ENCODE measurements at regions not wholly inside any gene's neighbourhood (a gene's known extent, or its start where the extent isn't known, plus 50 kb on each side); places are given as distances from the start of the nearest gene placed in this dataset.

- DNase-seq: no peak
Observed at GRCh38 chr3:106642161-106642560, 735.1 kb upstream of the CCDC54 start.

DNA sequence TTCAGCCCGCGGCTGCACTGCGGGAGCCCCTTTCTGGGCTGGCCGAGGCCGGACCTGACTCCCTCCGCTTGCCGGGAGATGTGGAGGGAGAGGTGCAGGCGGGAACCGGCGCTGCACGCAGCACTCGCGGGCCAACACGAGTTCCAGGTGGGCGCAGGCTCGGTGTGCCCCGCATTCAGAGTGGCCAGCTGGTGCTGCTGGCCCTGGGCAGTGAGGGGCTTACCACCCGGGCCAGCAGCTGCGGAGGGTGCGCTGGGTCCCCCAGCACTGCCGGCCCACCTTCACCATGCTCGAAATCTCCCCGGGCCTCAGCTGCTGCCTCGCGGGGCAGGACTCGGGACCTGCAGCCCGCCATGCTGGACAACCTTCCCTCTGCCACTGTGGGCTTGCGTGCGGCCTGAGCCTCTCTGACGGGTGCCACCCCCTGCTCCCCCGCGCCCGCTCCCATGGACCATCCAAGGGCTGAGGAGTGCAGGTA is 733.5 kb upstream of the CCDC54 start:
- DNase-seq: no peak

- DNase-seq: no peak
Observed at GRCh38 chr3:106673926-106674569, 703.2 kb upstream of the CCDC54 start.

DNA sequence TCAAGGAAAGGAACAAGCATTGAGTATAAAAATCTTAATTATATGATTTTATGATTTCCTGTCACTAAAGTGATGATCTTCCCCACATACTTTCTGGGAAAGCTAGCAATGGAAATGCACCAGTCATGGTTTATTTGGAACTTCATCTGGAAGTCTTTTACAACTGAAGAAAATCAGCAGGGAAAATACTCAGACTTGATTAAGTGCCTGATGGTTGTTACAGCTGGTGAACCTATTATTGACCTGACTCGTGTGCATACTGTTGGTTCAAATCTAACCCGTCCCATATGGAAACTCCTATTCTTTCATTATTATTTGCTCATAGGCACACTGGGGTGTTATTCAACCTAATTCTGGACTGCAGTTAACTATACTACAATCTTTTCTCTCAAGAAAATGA is 701.8 kb upstream of the CCDC54 start:
- no peak for DNase-seq

GRCh38 chr3:106678657-106679390 is 698.4 kb upstream of the CCDC54 start:
- no peak for DNase-seq

DNA sequence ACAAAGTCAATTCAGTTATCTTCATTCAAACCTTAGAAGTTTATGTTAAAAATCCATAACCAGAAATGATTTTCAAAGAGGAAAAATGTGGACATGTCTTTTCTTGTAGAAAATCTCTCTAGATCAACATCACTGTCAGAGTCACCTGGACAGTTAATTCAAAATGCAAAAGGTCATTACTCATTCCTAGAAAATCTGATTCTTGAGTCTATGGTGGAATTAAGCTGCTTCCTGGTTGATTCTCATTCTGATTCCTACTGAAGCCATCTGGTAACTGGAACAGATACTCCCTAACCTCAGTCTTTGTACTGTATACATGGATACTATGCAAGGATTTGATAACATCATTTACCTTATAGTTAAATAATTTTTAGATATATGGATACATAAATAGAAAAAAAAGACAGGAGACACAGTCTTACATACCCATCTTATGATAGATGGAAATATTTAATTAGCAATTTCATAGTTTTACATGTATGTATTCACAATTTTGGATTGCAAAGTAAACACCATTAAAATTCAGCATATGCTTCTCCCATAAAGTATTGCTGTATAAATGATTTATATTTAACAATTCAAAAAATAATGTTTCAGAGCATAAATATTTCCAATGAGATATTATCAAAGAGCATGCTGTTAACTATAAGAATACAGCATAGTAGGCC is 693.2 kb upstream of the CCDC54 start:
- no peak for DNase-seq

DNA sequence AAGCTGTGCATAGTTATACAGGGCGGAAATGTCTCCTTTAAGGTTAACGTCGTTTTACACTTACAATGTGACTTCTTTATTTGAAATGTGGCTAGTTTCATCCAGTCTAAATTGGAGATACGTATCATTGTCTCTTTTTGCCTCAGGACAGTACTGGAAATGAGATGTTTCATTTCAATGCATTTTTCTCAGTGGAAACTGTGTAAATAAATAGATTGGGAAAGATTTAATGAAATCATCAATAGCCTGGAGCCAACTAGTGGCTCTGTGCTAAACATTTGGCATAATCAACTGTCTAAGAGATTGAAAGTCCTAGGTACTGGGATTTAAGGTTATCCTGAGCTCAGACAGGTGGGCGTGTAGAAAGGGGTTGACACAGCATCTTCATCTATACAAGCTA is 691.5 kb upstream of the CCDC54 start:
- DNase-seq: no peak

DNA sequence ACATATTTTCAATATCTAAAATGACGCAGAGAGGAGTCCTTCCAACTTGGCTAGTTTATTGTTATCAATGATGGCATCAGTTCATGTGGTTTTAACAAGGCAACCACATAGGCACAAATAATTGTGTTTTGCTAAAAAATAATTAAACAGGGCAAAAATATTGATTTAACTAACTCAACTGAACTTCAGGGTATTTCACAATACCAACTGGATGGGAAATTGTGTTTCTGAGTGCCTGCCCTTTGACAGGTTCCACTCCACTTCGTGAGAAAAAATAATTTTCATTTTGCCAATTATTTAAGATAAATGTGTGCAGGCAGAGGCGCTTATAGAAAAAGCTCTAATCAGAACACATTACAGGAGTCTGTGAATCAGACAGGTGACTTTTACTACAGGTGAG is 689.3 kb upstream of the CCDC54 start:
- DNase-seq: no peak

- no peak for DNase-seq
Observed at GRCh38 chr3:106688464-106688863, 688.8 kb upstream of the CCDC54 start.

DNA sequence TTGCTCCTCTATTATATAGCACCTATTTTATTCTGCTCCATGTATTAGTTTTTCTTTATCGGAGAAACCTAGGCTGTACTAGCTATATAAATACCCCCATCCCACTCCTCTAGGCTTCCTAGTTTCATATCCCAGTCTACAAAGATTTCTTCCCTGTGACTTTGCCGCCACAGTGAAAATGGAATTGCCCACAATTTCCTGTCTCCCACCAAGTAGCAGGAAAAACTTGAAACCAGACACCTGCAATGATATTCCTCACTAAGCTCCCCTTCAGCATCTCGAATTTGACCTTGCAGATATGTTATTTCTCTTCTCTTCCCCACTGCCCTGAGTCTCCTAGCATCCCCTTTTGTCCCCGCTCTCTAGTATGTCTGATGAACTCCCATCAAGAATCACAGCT is 685.8 kb upstream of the CCDC54 start:
- no peak for DNase-seq

- no peak for DNase-seq
Observed at GRCh38 chr3:106692624-106693023, 684.6 kb upstream of the CCDC54 start.

DNA sequence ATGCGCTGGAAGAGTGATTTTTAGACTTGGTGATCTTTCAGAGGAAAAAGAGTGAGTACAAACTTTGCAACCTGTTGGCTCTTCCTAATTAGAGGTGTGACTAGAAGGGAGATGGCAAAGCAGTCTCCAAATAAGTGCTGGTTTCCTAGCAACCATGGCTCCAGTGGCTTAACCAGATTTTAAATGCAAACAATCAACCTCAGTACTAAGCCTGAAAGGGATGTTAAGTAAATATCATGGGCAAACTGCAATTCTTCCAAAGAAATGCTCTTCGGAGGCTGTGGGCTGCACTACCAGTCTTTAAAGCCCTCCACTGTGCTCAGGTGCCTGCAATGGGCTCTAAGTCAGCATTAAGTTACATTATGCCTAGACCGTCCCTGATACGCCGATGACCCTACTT is 678.1 kb upstream of the CCDC54 start:
- no peak for DNase-seq

GRCh38 chr3:106700981-106701380 is 676.3 kb upstream of the CCDC54 start:
- DNase-seq: no peak

- DNase-seq: no peak
Observed at GRCh38 chr3:106703524-106703923, 673.7 kb upstream of the CCDC54 start.

- no peak for DNase-seq
Observed at GRCh38 chr3:106707347-106707746, 669.9 kb upstream of the CCDC54 start.

DNA sequence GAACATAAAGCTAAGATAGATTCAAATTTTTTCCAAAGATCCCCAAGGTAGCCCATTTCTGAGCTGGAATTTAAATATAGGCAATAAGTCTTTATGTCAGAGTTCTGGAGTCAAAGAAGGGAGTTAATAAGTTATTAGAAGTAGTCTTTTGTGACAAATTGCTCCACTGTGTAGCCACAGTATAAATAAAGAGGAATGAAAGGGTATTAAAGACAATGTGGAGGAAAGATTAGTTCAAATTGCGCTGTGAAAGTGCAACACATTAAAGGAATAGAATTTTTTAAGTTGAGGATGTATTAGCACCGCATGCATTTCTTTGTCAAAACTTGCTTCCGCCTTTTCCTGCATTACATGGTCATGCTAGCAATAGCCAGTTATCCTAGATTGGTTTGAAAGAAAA is 666.6 kb upstream of the CCDC54 start:
- DNase-seq: no peak

DNA sequence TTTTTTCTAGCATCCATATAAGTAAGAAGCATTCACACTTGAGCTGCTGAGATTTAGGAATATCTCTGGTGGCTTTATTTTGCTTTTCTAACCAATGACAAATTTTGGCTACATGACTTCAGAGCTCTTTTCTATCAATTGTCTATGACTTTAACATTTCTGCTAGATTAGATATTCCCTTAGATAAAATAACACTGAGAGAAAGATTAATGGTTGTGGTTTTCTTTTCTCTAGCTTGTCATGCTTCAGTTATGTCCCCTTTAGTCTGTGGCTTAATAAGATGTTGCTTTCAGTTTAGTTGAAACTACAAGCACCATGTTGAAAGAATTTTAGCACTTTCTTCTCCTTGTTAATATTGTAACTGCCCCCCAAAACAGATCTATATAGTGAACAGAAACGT is 665.6 kb upstream of the CCDC54 start:
- DNase-seq: no peak

DNA sequence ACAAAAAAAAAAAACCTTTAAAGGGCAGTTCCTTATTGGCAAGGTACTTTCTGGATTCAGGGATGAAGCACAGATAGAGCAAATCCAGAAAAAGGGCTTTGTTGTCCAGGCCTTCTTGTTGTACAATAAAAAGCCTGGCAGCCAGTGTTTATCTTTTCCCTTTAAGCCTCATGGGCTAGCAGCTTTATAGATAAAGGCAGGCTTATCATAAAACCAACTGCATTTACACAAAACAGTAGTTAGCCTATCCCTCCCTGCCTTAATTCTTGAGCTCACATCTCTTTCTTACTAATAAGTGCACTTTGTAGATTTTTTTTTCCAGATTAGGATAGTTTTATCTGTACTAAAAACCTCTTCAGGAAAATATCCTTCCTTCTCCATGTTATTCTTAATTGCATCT is 662.8 kb upstream of the CCDC54 start:
- no peak for DNase-seq

DNA sequence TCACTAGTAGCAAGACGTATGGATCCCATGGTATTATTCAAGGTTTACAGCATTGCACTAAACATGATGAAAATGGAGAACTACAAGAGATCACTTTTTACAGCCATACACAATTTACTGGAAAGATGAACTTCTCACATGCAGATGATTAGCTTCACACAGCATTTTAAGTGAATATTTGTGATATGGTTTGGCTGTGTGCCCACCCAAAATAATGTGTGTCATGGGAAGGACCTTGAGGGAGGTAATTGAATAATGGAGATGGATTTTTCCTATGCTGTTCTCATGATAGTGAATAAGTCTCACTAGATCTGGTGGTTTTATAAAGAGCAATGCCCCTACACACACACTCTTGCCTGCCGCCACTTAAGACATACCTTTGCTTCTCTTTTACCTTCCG is 662.0 kb upstream of the CCDC54 start:
- no peak for DNase-seq

- DNase-seq: no peak
Observed at GRCh38 chr3:106717178-106717780, 660.0 kb upstream of the CCDC54 start.

- no peak for DNase-seq
Observed at GRCh38 chr3:106719077-106719476, 658.2 kb upstream of the CCDC54 start.

GRCh38 chr3:106719583-106719982 is 657.7 kb upstream of the CCDC54 start:
- DNase-seq: no peak

DNA sequence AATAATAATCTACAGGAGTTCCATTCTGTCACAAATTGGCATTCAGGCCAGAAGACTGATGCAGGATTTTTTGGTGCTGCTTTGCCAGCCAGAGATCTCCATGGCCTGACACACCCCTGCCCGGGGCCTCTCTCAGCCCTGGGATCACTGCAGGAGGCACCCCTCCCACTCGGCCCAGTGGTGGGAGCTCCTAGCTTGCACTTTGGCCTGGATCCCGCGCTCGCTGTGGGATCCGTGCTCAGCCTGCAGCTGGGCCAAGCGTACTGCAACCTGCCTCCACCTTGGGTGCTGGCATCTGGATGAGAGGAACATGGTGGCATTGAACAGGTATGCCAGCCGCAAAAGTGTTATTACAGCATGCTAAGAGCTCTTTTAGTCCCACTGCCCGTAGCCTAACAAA is 656.7 kb upstream of the CCDC54 start:
- DNase-seq: no peak

DNA sequence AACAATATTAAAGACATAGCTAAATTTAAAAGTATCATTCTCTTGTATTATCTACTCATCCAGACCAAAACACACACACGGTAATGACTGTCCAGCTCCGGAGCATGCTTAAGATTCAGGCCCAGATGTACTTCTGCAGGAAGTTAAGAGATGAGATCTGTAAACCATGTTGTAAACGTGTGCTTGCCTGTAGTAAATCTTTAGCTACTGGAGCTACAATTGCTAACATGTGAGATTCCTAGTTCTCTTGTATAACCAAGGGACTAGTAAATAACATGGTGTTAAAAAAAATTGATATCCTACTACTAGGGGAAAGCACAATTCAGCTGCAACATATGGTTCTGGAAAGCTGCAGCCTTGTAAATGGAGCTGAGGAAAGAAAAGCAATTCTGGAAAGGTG is 651.7 kb upstream of the CCDC54 start:
- no peak for DNase-seq
